Transverse colon (tissue), 4 donors: ENCODE measurements at regions not wholly inside any gene's neighbourhood (a gene's known extent, or its start where the extent isn't known, plus 50 kb on each side); places are given as distances from the start of the nearest gene placed in this dataset.

ENCODE experiments used
- DNase-seq: peaks from one replicate; pipeline ENCODE4 v3.0.0-alpha.2; 2019
- H3K27ac ChIP-seq, 4 donors: fragments of 200-600 bp; sonication (generic); 2 replicates each; pipeline ENCODE4 v1.5.1; 2016 to 2018; ENCODE audit warnings: inconsistent platforms in 4 of 4
- H3K27me3 ChIP-seq: fragments of 200-600 bp; sonication (generic); 2 replicates; pipeline ENCODE4 v1.5.1; 2017; ENCODE audit warnings: inconsistent platforms
- H3K36me3 ChIP-seq, 4 donors: fragments of 200-600 bp; sonication (generic); 2 replicates each; pipeline ENCODE4 v1.5.1; 2017 to 2019; ENCODE audit warnings: inconsistent platforms in 4 of 4
- H3K4me1 ChIP-seq, 4 donors: fragments of 200-600 bp; sonication (generic); 2 replicates each; pipeline ENCODE4 v1.5.1; 2017 to 2020; ENCODE audit warnings: inconsistent platforms in 4 of 4
- H3K4me3 ChIP-seq, 4 donors: fragments of 200-600 bp; sonication (generic); 1 replicate in 1 of 4; 2 replicates in 3 of 4; pipeline versions ENCODE4 v1.5.1 to v1.6.1; 2017 to 2019; ENCODE audit warnings: inconsistent platforms in 4 of 4
- H3K9me3 ChIP-seq, 2 donors: fragments of 200-600 bp; sonication (generic); 2 replicates each; pipeline ENCODE4 v1.5.1; 2017 to 2019; ENCODE audit warnings: inconsistent platforms in 2 of 2
- CTCF ChIP-seq, 5 experiments: fragments of 200-600 bp in 3 of 5; fragments of 450-650 bp in 2 of 5; sonication (generic) in 3 of 5; IDR thresholded peaks; 1 replicate in 2 of 5; 2 replicates in 3 of 5; pipeline ENCODE4 v1.5.1; 2016 to 2017; ENCODE audit warnings: antibody characterized with exemption in 5 of 5, inconsistent platforms in 3 of 5, mild to moderate bottlenecking in 2 of 5, moderate library complexity in 1 of 5
- EP300 ChIP-seq: sonication (generic); formaldehyde crosslinking; IDR thresholded peaks from one replicate; pipeline ENCODE4 v1.6.1; 2017; ENCODE audit warnings: antibody characterized with exemption, low read depth
- POLR2A ChIP-seq: fragments of 450-650 bp; IDR thresholded peaks from one replicate; pipeline ENCODE4 v1.6.1; 2016; ENCODE audit warnings: antibody characterized with exemption, mild to moderate bottlenecking, moderate library complexity
- POLR2AphosphoS5 ChIP-seq, 3 donors: sonication (generic); formaldehyde crosslinking; IDR thresholded peaks; one replicate each; pipeline ENCODE4 v1.6.1; 2016; ENCODE audit warnings: antibody characterized with exemption in 3 of 3
- WGBS, 2 donors: methylation state at CpG; one replicate each; pipeline ENCODE4 v1.1.5; 2018; ENCODE audit warnings: low coverage in 1 of 2; 5-methylcytosine and 5-hydroxymethylcytosine counted together
- in situ Hi-C, 4 donors: fragments of 200-750 bp; cut with MboI; loops; one replicate each; pipeline versions ENCODE4 v1.15.0 to v1.15.1; 2017; ENCODE audit warnings: low sequenced_read_pairs in 3 of 4, low pct_ligation_motif_present in 1 of 4, low pct_unique_long_range_greater_than_20kb in 1 of 4
- intact Hi-C: fragments of 100-400 bp; cut with DNase I; formaldehyde crosslinking; loops from one replicate; pipeline ENCODE4 v1.15.1; 2023; ENCODE audit warnings: low total_unique reads

DNA sequence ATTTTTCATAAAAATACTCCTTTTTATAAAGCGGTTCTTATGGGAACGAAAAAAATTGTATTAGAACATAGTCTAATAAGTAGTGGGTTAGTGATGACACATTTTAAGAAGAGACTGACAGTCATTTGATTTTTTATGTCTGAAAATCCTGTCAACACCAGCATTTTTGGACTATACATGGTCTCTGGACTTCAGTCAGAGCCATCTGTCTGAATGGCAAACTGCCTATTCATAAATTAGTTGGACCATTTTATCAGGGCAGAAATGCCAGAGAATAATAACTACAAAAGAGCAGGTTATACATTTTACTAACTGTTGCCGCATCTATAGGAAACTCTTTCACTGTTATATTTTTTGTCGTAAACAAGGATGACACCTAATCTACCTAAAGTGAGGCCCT lies 437.6 kb downstream of the ZNF804A start:
- no peak for TF ChIP-seq EP300
- no peak for TF ChIP-seq POLR2AphosphoS5 (IDR thresholded peaks at IDR 0.05)
- no peak for TF ChIP-seq CTCF (IDR thresholded peaks at IDR 0.05)
- TF ChIP-seq POLR2A: no peak
- peaks cover 0 to 3% of the 10 kb centered on the region in 2 donors for H3K9me3 ChIP-seq
- H3K4me3 ChIP-seq: no peak overlapping the region
- 77 to 93% methylated on average over 4 of the region's 4 CpGs for WGBS, 2 donors
- DNase-seq: no peak
- no peaks in the 10 kb centered on the region for H3K4me1 ChIP-seq
- in situ Hi-C loops (no loop called here), intact Hi-C loops (no loop called here)
- H3K27me3 ChIP-seq: no peaks in the 10 kb centered on the region
- H3K36me3 ChIP-seq: no peaks in the 10 kb centered on the region
- no peak overlapping the region for H3K27ac ChIP-seq

GRCh38 chr2:185044323-185044874 lies 446.1 kb downstream of the ZNF804A start:
- Histone ChIP-seq H3K27me3 (no peaks in the 10 kb centered on the region), H3K27ac (no peak overlapping the region), H3K4me3 (no peak overlapping the region), H3K36me3 (no peaks in the 10 kb centered on the region), H3K4me1 (no peaks in the 10 kb centered on the region), H3K9me3 (peaks cover 10 to 15% of the 10 kb centered on the region in 2 donors)
- TF ChIP-seq POLR2A: no peak
- no peak for TF ChIP-seq EP300
- TF ChIP-seq POLR2AphosphoS5 (IDR thresholded peaks at IDR 0.05): no peak
- no peak for TF ChIP-seq CTCF (IDR thresholded peaks at IDR 0.05)
- intact Hi-C loops (no loop called here), in situ Hi-C loops (no loop called here)
- WGBS, 2 donors: 92% methylated on average over 7 of the region's 7 CpGs; no CpG with 5 or more reads in 1 of the 2 donors
- DNase-seq: no peak

GRCh38 chr2:185050804-185051203 lies 452.5 kb downstream of the ZNF804A start:
- no peaks in the 10 kb centered on the region for H3K27me3 ChIP-seq
- no peaks in the 10 kb centered on the region for H3K36me3 ChIP-seq
- intact Hi-C loops (no loop called here), in situ Hi-C loops (no loop called here)
- TF ChIP-seq EP300 (no peak), POLR2A (no peak), POLR2AphosphoS5 (IDR thresholded peaks at IDR 0.05) (no peak), CTCF (IDR thresholded peaks at IDR 0.05) (no peak)
- H3K27ac ChIP-seq: no peak overlapping the region
- H3K4me1 ChIP-seq: no peaks in the 10 kb centered on the region
- peaks cover 0 to 3% of the 10 kb centered on the region in 2 donors for H3K9me3 ChIP-seq
- H3K4me3 ChIP-seq: no peak overlapping the region
- 92 to 93% methylated on average over 2 of the region's 2 CpGs for WGBS, 2 donors
- DNase-seq: no peak

DNA sequence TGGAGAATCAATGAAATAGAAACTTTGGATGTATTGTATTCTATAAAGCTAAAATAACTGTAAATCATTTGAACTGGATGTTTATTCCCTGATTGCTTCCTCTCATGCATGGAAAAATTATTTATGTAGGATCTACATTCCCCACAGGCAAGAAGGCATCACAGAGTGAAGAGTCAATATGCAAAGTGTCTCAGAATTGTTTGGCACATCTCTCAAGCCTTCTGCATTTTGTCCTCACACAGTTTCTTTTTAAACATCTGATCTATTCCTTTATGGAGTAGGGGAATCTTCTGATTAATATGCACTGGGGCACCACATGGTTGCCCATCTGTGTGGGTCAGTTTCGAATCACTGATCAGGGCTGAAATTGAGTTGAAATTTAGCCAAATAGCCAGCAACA lies 465.4 kb downstream of the ZNF804A start:
- in situ Hi-C loops: no loop called here

More for the DNA sequence above, 465.4 kb downstream of the ZNF804A start:
- Histone ChIP-seq H3K27me3 (no peaks in the 10 kb centered on the region), H3K4me3 (no peak overlapping the region), H3K36me3 (no peaks in the 10 kb centered on the region), H3K27ac (no peak overlapping the region), H3K9me3 (no peaks in the 10 kb centered on the region), H3K4me1 (no peaks in the 10 kb centered on the region)
- TF ChIP-seq EP300 (no peak), POLR2A (no peak), CTCF (IDR thresholded peaks at IDR 0.05) (no peak), POLR2AphosphoS5 (IDR thresholded peaks at IDR 0.05) (no peak)
- DNase-seq: no peak
- 58% methylated on average over 1 of the region's 1 CpG; no CpG with 5 or more reads in 1 of the 2 donors for WGBS, 2 donors
- intact Hi-C loops: no loop called here
